Activated CD8-positive, alpha-beta memory T cell treated with anti-CD3 and anti-CD28 coated beads for 48 hours (primary cell): ENCODE measurements at regions not wholly inside any gene's neighbourhood (a gene's known extent, or its start where the extent isn't known, plus 50 kb on each side); places are given as distances from the start of the nearest gene placed in this dataset.
"Not testable (repeated sequence)": the region's sequence is repeated elsewhere in the genome, so short reads cannot be mapped to it uniquely, and the experiment has no call there.

Experiments used
- DNase-seq, 3 experiments: peaks; one replicate each; pipeline ENCODE4 v3.0.0-alpha.2; 2020; ENCODE audit warnings: low read depth in 2 of 3, low spot score in 2 of 3

DNA sequence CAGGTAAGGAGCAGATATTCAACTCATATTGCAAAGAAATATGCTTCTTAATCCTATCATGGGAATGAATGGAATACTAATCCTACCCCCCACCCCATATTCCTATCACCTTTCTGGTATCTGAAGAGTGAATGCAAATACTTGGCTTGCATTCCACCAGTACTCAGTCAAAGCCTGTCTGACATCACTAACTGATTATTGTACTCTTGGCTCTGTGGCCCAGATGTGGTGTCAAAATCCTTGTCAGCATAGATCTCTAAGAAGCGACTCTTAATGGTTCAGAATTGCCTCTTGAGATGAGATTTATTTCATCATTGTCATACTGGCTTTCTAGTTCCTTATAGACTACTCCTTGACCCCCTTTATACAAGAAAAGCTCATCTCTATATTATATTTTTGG, 604.6 kb downstream of the ADGRL2 start:
- DNase-seq, result no peak

GRCh38 chr1:82401116-82401515, 600.4 kb downstream of the ADGRL2 start:
- DNase-seq, result no peak

GRCh38 chr1:82400521-82400920, 599.8 kb downstream of the ADGRL2 start:
- DNase-seq, result no peak

- no peak for DNase-seq
Measured at GRCh38 chr1:82399093-82399492, 598.4 kb downstream of the ADGRL2 start.

DNA sequence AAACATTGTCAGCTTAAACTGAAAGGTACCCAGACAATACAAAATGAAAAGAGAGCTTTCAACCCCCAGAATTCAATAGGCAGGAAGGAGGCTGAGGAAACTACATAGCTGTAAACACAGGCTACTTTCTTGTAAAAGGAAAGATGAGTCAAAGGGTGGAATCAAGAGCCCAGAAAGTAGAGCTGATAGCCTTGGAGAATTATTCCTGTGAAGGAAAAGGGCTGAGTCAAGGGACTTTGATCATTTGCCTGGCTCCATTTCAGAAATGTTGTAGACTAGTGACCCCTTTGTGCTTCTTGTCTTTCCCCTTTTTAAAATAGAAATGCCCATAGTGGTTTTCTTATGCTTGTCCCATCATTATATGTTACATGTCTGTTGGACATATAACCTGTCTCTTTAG, 597.6 kb downstream of the ADGRL2 start:
- no peak for DNase-seq

GRCh38 chr1:82395440-82395839, 594.7 kb downstream of the ADGRL2 start:
- DNase-seq, result no peak

GRCh38 chr1:82392946-82393345, 592.2 kb downstream of the ADGRL2 start:
- DNase-seq, result no peak

DNA sequence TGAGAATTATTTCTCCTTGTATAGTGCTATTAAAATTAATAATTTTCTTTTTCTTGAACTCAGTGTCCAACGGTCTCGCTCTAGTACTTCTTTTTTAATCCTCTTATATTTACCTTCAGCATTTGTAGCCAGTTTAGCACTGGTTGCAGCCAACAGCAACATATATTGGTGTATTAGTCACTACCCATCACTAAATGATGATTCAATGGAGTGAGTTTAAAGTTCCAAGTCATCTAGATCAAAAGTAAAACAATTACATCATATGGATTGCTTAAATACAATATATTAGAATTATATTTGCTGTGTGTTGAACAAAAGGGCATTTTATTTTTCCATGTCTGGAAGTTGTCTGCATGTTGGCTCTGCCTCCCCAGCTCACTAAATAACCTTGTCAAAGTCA, 591.8 kb downstream of the ADGRL2 start:
- DNase-seq, result no peak

- no peak for DNase-seq
Measured at GRCh38 chr1:82391712-82392111, 591.0 kb downstream of the ADGRL2 start.

GRCh38 chr1:82390627-82391026, 589.9 kb downstream of the ADGRL2 start:
- DNase-seq, result no peak

DNA sequence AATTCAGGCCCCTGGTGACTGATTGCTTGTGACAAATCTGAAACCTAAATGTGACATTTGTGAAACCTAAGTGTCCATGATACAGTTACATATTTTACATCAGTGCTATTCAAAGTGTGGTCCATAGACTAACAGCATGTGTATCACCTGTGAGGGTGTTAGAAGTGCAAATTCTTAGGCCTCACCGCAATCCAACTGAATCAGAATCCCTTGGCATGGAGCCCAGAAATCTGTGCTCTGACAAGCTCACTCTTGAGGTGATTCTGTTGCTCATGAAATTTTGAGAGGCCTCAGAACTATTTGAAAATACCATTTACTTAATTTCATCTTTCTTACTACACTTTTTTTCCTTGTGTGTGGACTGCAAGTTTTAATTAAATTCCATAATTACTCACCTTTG, 587.9 kb downstream of the ADGRL2 start:
- DNase-seq, result no peak

- no peak for DNase-seq
Measured at GRCh38 chr1:82387012-82387366, 586.3 kb downstream of the ADGRL2 start.

- no peak for DNase-seq
Measured at GRCh38 chr1:82386365-82387011, 585.8 kb downstream of the ADGRL2 start.

DNA sequence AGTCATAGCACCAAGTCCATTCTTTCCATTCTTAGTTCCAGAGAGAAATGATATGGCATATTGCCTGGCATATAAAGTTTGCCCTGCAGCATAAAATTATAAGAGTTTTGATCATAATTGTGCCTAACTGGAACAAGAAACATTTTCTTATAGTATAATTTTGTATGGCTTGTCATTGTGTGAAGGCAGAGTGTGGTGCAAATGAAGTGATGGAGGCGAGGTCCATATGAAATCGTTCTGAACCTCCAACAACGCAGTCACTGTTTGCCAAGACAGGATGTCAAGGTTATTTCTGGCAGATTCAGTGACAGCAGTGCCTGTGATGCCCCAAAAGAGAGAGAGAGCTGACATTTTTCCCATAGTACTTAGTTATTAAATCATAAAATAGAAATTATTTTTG, 584.0 kb downstream of the ADGRL2 start:
- DNase-seq, result no peak

- no peak for DNase-seq
Measured at GRCh38 chr1:82377201-82377884, 576.6 kb downstream of the ADGRL2 start.

DNA sequence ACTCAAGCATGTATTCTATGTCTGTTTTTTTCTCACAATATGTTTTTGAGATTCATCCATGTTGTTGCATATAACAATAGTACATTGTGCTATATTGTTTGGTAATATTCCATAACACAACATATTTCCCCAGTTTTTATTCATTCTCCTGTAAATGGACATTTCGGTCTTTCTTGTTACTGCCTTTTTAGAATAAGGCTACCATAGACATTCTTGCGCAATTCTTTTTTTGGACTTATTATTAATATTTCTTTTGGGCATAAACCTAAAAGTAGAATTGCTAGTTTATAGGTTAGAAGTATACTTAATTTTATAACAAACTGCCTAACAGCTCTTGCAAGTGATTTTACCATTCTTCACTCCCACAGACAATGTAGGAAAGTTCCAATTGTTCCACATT, 573.0 kb downstream of the ADGRL2 start:
- DNase-seq, result no peak

DNA sequence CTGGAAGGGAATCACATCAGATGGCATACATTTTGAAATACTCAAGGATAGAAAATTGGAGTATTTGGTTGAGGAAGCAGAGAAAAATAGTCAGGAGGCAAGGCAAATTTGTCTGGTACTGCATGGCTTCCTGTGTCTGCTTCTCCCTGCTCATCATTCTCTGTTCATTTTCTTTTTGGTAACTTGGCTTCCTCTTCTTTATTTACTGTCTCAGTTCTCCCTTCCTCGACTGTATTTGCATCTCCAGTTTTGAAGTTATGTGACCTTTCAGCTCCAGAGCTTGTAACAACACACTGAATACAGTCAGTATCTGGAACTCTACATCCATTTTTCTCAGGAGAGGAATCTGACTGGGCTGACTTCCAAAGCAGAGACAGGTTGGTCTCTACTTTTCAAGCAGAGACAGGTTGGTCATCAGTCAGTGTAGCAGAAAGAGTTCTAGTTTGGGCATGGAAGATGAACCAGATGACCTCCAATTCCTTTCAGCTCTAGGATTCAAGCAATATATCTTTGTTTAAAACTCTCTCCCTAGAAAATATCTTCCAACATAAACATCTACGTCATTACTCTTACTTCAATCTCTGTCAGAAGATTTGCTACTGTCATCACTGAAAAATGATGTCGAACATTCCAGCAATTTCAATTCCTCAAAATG, 571.2 kb downstream of the ADGRL2 start:
- no peak for DNase-seq

GRCh38 chr1:82367456-82367855, 566.7 kb downstream of the ADGRL2 start:
- DNase-seq, result no peak

GRCh38 chr1:82366689-82367088, 566.0 kb downstream of the ADGRL2 start:
- DNase-seq, result no peak

DNA sequence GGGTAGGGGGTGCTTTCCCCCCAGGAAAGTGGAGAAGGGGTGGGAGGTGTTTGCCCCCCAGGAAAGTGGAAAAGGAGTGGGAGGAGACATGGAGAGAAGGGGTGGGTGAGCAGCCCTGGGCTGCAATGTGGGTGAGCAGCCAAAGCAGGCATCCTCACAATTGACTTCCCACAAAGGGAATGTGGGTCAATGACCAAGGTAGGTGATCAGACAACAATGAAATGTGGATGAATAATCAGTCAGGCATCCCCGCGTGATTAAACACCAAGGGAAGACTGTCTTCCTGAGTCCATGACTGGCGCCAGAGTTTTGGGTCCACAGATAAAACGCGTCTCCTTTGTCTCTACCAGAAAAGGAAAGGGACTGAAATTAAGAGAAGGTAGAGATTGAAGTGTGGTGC, 558.8 kb downstream of the ADGRL2 start:
- DNase-seq, result not testable (repeated sequence)

GRCh38 chr1:82358706-82359105, 558.0 kb downstream of the ADGRL2 start:
- DNase-seq, result not testable (repeated sequence)

DNA sequence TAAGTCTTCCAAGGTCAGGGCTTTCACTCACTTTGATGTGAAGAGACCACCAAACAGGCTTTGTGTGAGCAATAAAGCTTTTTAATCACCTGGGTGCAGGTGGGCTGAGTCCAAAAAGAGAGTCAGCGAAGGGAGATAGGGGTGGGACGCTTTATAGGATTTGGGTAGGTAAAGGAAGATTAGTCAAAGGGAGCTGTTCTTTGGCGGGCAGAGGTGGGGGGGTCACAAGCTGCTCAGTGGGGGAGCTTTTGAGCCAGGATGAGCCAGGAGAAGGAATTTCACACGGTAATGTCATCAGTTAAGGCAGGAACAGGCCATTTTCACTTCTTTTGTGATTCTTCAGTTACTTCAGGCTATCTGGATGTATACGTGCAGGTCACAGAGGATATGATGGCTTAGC, 553.8 kb downstream of the ADGRL2 start:
- DNase-seq, result not testable (repeated sequence)

DNA sequence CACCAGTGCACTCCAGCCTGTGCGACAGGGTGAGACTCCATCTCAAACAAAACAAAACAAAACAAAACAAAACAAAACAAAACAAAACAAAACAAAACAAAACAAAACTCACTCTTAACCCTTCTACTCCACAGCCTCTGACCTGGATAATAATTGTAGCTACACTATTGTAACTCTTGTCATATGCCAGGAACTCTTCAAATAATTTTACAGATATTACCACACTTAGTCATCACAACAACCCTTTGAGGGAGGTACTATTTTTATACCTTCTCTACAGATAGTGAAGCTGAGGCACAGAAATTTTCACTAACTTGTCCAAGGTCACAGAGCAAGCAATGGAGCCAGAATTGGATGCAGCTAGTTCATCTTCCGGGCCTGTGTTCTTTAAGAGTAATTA, 547.8 kb downstream of the ADGRL2 start:
- no peak for DNase-seq
